ENCODE measurements at regions not wholly inside any gene's neighbourhood (a gene's known extent, or its start where the extent isn't known, plus 50 kb on each side); places are given as distances from the start of the nearest gene placed in this dataset.

DNA sequence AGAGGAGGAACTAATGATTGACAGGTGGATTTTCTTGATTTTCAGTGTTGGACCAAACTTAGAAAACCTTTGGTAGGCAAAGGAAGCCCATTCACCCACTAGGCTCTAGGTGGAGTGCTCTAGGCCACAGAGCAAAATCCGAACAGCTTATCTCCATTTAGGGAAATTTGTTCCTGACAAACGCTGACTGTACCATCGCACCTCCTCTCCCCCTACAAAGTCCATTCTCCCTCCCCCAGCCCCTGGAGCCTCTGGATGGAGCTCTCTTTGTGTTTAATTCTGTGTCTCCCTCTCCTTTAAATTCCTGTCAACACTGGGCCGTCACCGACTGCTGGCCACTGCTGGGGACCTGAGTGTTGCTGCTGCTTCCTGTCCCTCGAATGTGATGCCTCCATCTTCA is 350.1 kb upstream of the IRX2 start:
- no peak overlapping the region for H3K4me3 ChIP-seq
- H3K27me3 ChIP-seq: peaks cover 9% of the 10 kb centered on the region
- H3K36me3 ChIP-seq: no peaks in the 10 kb centered on the region
- no peak for TF ChIP-seq CTCF (IDR thresholded peaks at IDR 0.05)
- no peaks in the 10 kb centered on the region for H3K4me1 ChIP-seq
- no peak overlapping the region for H3K27ac ChIP-seq
- intact Hi-C loops (cut with DNase I): no loop called here
- no peak for ATAC-seq
- no peak for DNase-seq
- no peaks in the 10 kb centered on the region for H3K9me3 ChIP-seq

DNA sequence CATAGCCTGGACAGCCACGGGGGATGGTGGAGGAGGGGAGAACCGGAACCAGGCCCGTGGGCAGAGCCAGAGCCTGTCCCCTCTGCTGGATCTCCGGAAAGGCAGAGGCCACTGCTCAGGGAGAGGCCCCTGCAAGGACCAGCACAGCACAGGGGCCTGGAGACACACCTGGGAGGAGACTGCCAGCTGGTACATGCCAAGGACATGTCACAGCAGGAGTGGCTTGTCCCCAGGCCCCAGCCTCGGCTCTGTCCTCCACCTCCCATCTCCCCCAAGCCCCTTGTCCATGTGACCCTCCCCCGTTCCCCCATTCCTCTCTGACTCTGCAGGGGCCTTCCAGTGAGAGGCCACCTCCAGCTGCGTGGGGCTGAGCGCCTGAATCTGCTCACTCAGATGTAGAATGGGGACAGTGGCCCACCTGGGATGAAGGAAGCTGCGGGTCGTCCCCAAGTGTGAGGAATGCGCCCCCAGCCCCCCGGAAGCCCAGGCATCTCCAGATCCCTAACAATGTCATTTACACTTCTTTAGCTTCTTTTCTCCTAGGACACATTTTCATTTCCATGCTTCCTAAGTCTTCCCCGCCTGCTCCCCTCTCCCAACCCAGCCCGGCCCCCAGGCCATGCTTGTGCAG is 349.6 kb upstream of the IRX2 start:
- TF ChIP-seq CTCF (IDR thresholded peaks at IDR 0.05): no peak
- H3K4me3 ChIP-seq: no peak overlapping the region
- no peaks in the 10 kb centered on the region for H3K4me1 ChIP-seq
- intact Hi-C loops (cut with DNase I): no loop called here
- peaks cover 9% of the 10 kb centered on the region for H3K27me3 ChIP-seq
- no peaks in the 10 kb centered on the region for H3K36me3 ChIP-seq
- DNase-seq (no peak), ATAC-seq (no peak)
- no peaks in the 10 kb centered on the region for H3K9me3 ChIP-seq
- no peak overlapping the region for H3K27ac ChIP-seq

DNA sequence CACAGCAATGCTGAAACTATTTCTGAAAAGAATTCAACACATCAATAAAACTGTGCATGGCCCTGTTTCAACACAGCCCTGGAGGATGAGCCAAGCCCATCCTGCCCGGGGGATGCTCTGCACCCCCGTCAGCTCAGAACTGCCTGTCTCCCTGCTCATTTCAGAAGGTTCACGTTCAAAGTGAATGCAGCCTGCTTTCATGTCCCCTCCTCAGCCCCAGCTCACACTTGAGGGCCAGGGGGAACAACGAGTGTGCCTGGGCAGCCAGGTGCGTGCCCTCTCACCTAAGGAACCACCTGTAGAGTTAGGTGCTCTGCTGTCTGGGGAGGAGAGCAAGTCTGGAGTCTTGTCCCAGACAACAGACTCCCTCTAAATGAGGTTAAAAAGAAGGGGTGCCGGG is 348.5 kb upstream of the IRX2 start:
- Histone ChIP-seq H3K9me3 (no peaks in the 10 kb centered on the region), H3K4me3 (no peak overlapping the region), H3K27ac (no peak overlapping the region), H3K27me3 (peaks cover 8% of the 10 kb centered on the region), H3K36me3 (no peaks in the 10 kb centered on the region), H3K4me1 (no peaks in the 10 kb centered on the region)
- ATAC-seq (no peak), DNase-seq (no peak)
- intact Hi-C loops (cut with DNase I): no loop called here
- no peak for TF ChIP-seq CTCF (IDR thresholded peaks at IDR 0.05)

DNA sequence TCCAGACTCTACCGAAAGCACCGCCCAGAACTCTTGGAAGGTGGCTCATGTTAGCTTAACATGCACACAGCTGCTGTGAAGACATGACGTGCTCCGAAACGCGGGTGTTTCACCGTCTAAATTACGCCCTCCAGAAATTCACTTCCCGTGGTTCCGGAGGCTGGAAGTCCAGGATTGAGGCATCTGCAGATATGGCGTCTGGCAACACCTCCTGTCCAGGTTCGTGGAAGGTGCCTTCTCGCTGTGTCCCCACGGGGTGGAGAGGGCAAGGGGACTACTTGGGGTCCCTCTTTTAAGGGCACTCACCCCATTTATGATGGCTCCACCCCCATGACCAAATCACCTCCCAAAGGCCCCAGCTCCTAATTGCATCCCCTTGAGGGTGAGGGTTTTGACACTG is 348.0 kb upstream of the IRX2 start:
- peaks cover 5% of the 10 kb centered on the region for H3K27me3 ChIP-seq
- H3K36me3 ChIP-seq: no peaks in the 10 kb centered on the region
- no peak overlapping the region for H3K4me3 ChIP-seq
- H3K4me1 ChIP-seq: no peaks in the 10 kb centered on the region
- H3K27ac ChIP-seq: no peak overlapping the region
- intact Hi-C loops (cut with DNase I): no loop called here
- H3K9me3 ChIP-seq: no peaks in the 10 kb centered on the region
- ATAC-seq: no peak
- no peak for TF ChIP-seq CTCF (IDR thresholded peaks at IDR 0.05)
- DNase-seq: no peak

GRCh38 chr5:3098821-3099220 is 347.3 kb upstream of the IRX2 start:
- H3K36me3 ChIP-seq: no peaks in the 10 kb centered on the region
- no peak for DNase-seq
- H3K27me3 ChIP-seq: peaks cover 5% of the 10 kb centered on the region
- H3K27ac ChIP-seq: no peak overlapping the region
- H3K4me3 ChIP-seq: no peak overlapping the region
- no peaks in the 10 kb centered on the region for H3K9me3 ChIP-seq
- intact Hi-C loops (cut with DNase I): no loop called here
- no peak for ATAC-seq
- no peak for TF ChIP-seq CTCF (IDR thresholded peaks at IDR 0.05)
- H3K4me1 ChIP-seq: no peaks in the 10 kb centered on the region

- no peak for DNase-seq
- H3K27ac ChIP-seq: no peak overlapping the region
- no peak for ATAC-seq
- H3K27me3 ChIP-seq: no peaks in the 10 kb centered on the region
- intact Hi-C loops (cut with DNase I): no loop called here
- no peak for TF ChIP-seq CTCF (IDR thresholded peaks at IDR 0.05)
- H3K4me1 ChIP-seq: no peaks in the 10 kb centered on the region
- H3K36me3 ChIP-seq: no peaks in the 10 kb centered on the region
- H3K4me3 ChIP-seq: no peak overlapping the region
- no peaks in the 10 kb centered on the region for H3K9me3 ChIP-seq
Measured at GRCh38 chr5:3092664-3093063, 341.2 kb upstream of the IRX2 start.

All from upper lobe of right lung (tissue), 1 donor.